Globus pallidus (tissue), 1 donor: ENCODE measurements at regions not wholly inside any gene's neighbourhood (a gene's known extent, or its start where the extent isn't known, plus 50 kb on each side); places are given as distances from the start of the nearest gene placed in this dataset.
"Not testable (repeated sequence)": the region's sequence is repeated elsewhere in the genome, so short reads cannot be mapped to it uniquely, and the experiment has no call there.

Experiments
- DNase-seq: peaks from one replicate; pipeline ENCODE4 v3.0.0-alpha.2; 2015; ENCODE audit warnings: low spot score

GRCh38 chr2:240374085-240374907 lies 61.2 kb upstream of the GPC1 start:
- DNase-seq = no peak

GRCh38 chr2:240375024-240375645 lies 60.3 kb upstream of the GPC1 start:
- no peak for DNase-seq

- no peak for DNase-seq
Observed at GRCh38 chr2:240376739-240377138, 58.7 kb upstream of the GPC1 start.

GRCh38 chr2:240377366-240377765 lies 58.1 kb upstream of the GPC1 start:
- DNase-seq = no peak

GRCh38 chr2:240379089-240379636 lies 56.3 kb upstream of the GPC1 start:
- no peak for DNase-seq

- no peak for DNase-seq
Observed at GRCh38 chr2:240383099-240383758, 52.2 kb upstream of the GPC1 start.

GRCh38 chr2:240383871-240384700 lies 51.4 kb upstream of the GPC1 start:
- no peak for DNase-seq

- no peak for DNase-seq
Observed at GRCh38 chr2:240384711-240385450, 50.6 kb upstream of the GPC1 start.

GRCh38 chr2:240385451-240386161 lies 49.9 kb upstream of the GPC1 start:
- not testable (repeated sequence) for DNase-seq
